ENCODE measurements at regions not wholly inside any gene's neighbourhood (a gene's known extent, or its start where the extent isn't known, plus 50 kb on each side); places are given as distances from the start of the nearest gene placed in this dataset.
"Not testable (repeated sequence)": the region's sequence is repeated elsewhere in the genome, so short reads cannot be mapped to it uniquely, and the experiment has no call there.

GRCh38 chr7:119999738-120000475 is 273.1 kb upstream of the KCND2 start:
- no peak for DNase-seq (ENCODE audit: low spot score)
- in situ Hi-C loops (cut with MboI; ENCODE audit: low sequenced_read_pairs, unreplicated experiment): no loop called here
- TF ChIP-seq CTCF (IDR thresholded peaks at IDR 0.05; ENCODE audit: borderline replicate concordance, control extremely low read depth, extremely low read depth, insufficient read depth, missing control alignments): no peak

DNA sequence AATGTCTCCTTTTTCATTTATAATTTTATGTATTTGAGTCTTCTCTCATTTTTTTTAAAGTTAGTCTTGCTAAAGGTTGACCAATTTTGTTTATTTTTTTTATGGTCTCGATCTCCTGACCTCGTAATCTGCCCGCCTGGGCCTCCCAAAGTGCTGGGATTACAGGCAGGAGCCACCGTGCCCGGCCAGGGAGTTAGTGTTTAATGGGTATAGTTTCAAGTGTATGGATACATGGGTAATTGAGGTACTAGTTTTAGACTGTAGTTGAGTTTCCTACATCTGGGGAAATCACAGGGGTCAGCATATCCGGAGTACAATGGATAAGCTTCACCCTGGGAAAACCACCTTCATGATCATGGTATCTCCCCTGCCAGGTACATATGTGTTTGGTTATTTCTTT is 267.3 kb upstream of the KCND2 start:
- TF ChIP-seq CTCF (IDR thresholded peaks at IDR 0.05; ENCODE audit: borderline replicate concordance, control extremely low read depth, extremely low read depth, insufficient read depth, missing control alignments): no peak
- in situ Hi-C loops (cut with MboI; ENCODE audit: low sequenced_read_pairs, unreplicated experiment): no loop called here
- DNase-seq (ENCODE audit: low spot score): no peak

GRCh38 chr7:120014301-120014700 is 258.7 kb upstream of the KCND2 start:
- DNase-seq (ENCODE audit: low spot score); in situ Hi-C loops (cut with MboI; ENCODE audit: low sequenced_read_pairs, unreplicated experiment): not testable (repeated sequence)

DNA sequence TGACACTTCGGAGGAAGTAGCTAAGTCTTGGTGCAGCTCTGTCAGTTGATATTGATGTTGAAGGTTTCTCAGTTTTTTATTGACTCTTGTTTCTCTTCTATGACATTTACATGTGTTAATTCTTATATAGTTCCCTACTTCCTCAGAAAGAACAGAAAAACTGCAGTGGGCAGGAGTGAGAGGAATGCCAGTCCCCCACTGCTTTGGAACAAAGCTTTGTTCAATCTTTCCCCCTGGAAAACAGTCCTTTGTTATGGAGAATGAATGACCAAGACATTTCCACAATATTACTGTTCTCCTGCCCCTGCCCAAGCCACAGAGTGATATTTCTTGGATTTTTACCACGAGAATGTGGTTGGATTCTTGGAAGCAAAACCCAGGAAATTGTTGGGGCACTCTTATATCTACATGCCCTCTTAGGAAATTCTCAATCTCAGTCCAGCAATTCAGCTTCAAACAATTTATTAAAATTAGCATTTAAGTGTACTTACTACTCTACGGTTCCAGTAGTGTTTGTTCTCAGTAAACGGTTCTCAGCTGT is 258.0 kb upstream of the KCND2 start:
- TF ChIP-seq CTCF (IDR thresholded peaks at IDR 0.05; ENCODE audit: borderline replicate concordance, control extremely low read depth, extremely low read depth, insufficient read depth, missing control alignments): no peak
- DNase-seq (ENCODE audit: low spot score): no peak
- in situ Hi-C loops (cut with MboI; ENCODE audit: low sequenced_read_pairs, unreplicated experiment): no loop called here

DNA sequence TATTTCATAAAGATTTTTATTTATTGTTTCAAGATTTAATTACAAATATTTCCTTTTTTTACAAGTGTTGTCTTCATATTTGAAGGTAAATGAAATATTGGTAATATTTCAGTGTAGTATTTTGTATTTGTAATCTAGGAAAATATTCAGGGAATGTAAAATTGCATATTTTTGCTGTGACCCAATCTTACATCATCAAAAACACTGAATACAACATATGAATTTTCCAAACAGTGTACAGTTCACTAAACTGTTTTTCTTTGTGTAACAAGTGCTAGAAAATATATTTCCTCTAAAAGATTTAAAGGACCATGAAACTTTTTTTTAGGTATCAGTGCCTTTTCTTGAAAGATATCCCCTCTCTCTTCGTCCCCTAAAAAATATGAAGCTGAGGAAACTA is 251.9 kb upstream of the KCND2 start:
- no peak for DNase-seq (ENCODE audit: low spot score)
- no peak for TF ChIP-seq CTCF (IDR thresholded peaks at IDR 0.05; ENCODE audit: borderline replicate concordance, control extremely low read depth, extremely low read depth, insufficient read depth, missing control alignments)
- in situ Hi-C loops (cut with MboI; ENCODE audit: low sequenced_read_pairs, unreplicated experiment): no loop called here

DNA sequence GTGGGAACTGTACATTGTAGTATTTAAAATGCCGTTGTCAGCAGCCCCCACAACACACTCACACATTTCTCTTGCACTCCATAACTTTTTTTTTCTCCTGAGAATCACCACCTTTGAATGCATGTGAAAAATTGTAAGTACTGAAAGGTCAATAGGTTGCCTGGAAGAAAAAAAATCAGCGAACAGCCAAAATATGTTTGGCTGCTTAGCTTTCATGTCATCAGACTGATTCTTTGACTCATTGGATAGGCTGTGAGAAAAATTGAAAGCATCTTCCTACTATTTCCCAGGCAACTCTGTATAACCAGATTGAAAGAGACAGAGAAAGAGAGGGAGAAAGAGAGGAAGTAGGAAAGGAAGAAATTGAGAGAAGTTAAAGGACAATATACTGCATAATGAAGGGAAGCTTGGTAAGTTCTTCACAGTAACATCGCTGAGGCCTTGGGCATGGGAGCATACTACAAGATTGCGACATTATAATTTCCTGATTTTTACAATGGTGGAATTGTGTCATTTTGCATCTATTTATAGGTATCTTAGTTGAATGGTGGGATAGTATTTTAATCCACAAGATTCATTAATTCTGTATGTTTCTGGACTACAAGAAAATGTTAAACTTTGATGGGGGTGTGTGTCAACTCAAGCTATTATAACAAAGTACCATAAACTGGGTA is 249.3 kb upstream of the KCND2 start:
- in situ Hi-C loops (cut with MboI; ENCODE audit: low sequenced_read_pairs, unreplicated experiment): no loop called here
- no peak for DNase-seq (ENCODE audit: low spot score)

More for the DNA sequence above, 249.3 kb upstream of the KCND2 start:
- TF ChIP-seq CTCF (IDR thresholded peaks at IDR 0.05; ENCODE audit: borderline replicate concordance, control extremely low read depth, extremely low read depth, insufficient read depth, missing control alignments): no peak

Data from GM13976 (cell line).